GM23338 (cell line): ENCODE measurements at regions not wholly inside any gene's neighbourhood (a gene's known extent, or its start where the extent isn't known, plus 50 kb on each side); places are given as distances from the start of the nearest gene placed in this dataset.

Source experiments
- ATAC-seq: fragments of 200-7000 bp; cut with Tn5 transposase; 3 replicates; pipeline ENCODE4 v1.9.1; 2020
- DNase-seq: peaks from one replicate; pipeline ENCODE4 v3.0.0-alpha.2; 2015; ENCODE audit warnings: low spot score
- H2AFZ ChIP-seq: fragments of 200-600 bp; sonication (generic); 2 replicates; pipeline ENCODE4 v1.8.0; 2016; ENCODE audit warnings: antibody characterized with exemption, mild to moderate bottlenecking, moderate library complexity
- H3F3A ChIP-seq: fragments of 200-600 bp; sonication (generic); replicated peaks from 2 replicates; pipeline ENCODE4 v1.8.0; 2017; ENCODE audit warnings: antibody characterized with exemption, mixed run types, low read depth
- H3K27ac ChIP-seq: fragments of 200-600 bp; sonication (generic); 2 replicates; pipeline ENCODE4 v1.6.1; 2016; ENCODE audit warnings: low read depth
- H3K27me3 ChIP-seq: fragments of 200-600 bp; sonication (generic); 2 replicates; pipeline ENCODE4 v1.8.0; 2016; ENCODE audit warnings: mild to moderate bottlenecking, mixed run types, moderate library complexity; ENCODE audit not compliant: insufficient read depth
- H3K36me3 ChIP-seq: fragments of 200-600 bp; sonication (generic); 2 replicates; pipeline ENCODE4 v1.8.0; 2016; ENCODE audit warnings: mild to moderate bottlenecking; ENCODE audit not compliant: insufficient read depth
- H3K4me1 ChIP-seq: fragments of 200-600 bp; sonication (generic); 2 replicates; pipeline ENCODE4 v1.8.0; 2016; ENCODE audit warnings: mild to moderate bottlenecking, moderate library complexity; ENCODE audit not compliant: insufficient read depth
- H3K4me2 ChIP-seq: fragments of 200-600 bp; sonication (generic); 2 replicates; pipeline ENCODE4 v1.7.1; 2017; ENCODE audit warnings: mixed run types
- H3K4me3 ChIP-seq: fragments of 200-600 bp; sonication (generic); 2 replicates; pipeline ENCODE4 v1.6.1; 2016; ENCODE audit warnings: mixed run types
- H3K79me2 ChIP-seq: fragments of 200-600 bp; sonication (generic); replicated peaks from 2 replicates; pipeline ENCODE4 v1.8.0; 2017; ENCODE audit warnings: mild to moderate bottlenecking; ENCODE audit not compliant: insufficient read depth
- H3K9me2 ChIP-seq: fragments of 200-600 bp; sonication (generic); 2 replicates; pipeline ENCODE4 v1.8.0; 2017; ENCODE audit not compliant: insufficient read depth
- H4K20me1 ChIP-seq: fragments of 200-600 bp; sonication (generic); replicated peaks from 2 replicates; pipeline ENCODE4 v1.8.0; 2017; ENCODE audit warnings: mild to moderate bottlenecking; ENCODE audit not compliant: insufficient read depth
- H3K27ac Mint-ChIP-seq: 2 replicates; pipeline ENCODE4 v1.8.0; 2020; ENCODE audit warnings: inconsistent platforms, mild to moderate bottlenecking, moderate library complexity, mixed read lengths
- H3K27me3 Mint-ChIP-seq: 3 replicates; pipeline ENCODE4 v1.8.0; 2022; ENCODE audit warnings: low read depth, mild to moderate bottlenecking, moderate library complexity, mixed read lengths, inconsistent platforms; ENCODE audit not compliant: insufficient read depth, poor library complexity
- H3K36me3 Mint-ChIP-seq: 3 replicates; pipeline ENCODE4 v1.8.0; 2021; ENCODE audit warnings: low read depth, mild to moderate bottlenecking, inconsistent platforms, moderate library complexity, mixed read lengths
- H3K4me1 Mint-ChIP-seq: 3 replicates; pipeline ENCODE4 v1.8.0; 2020; ENCODE audit warnings: mild to moderate bottlenecking, inconsistent platforms, mixed read lengths
- H3K4me3 Mint-ChIP-seq: 3 replicates; pipeline ENCODE4 v1.8.0; 2021; ENCODE audit warnings: moderate library complexity, mild to moderate bottlenecking, inconsistent platforms, mixed read lengths
- H3K9me3 Mint-ChIP-seq: 3 replicates; pipeline ENCODE4 v1.8.0; 2020; ENCODE audit warnings: moderate library complexity, mild to moderate bottlenecking, inconsistent platforms, mixed read lengths
- CREB1 ChIP-seq: fragments of 250-450 bp; sonication (Bioruptor Pico); IDR thresholded peaks from 2 replicates; pipeline ENCODE4 v1.5.0; 2020; ENCODE audit warnings: low read depth, mild to moderate bottlenecking, moderate library complexity
- ETS1 ChIP-seq: IDR thresholded peaks from 2 replicates; pipeline ENCODE4 v1.6.1; 2016; ENCODE audit warnings: antibody characterized with exemption
- EZH2phosphoT487 ChIP-seq: fragments of 200-600 bp; sonication (generic); IDR thresholded peaks from one replicate; pipeline ENCODE4 v1.8.1; 2018; ENCODE audit warnings: antibody characterized with exemption; ENCODE audit not compliant: unreplicated experiment
- JUNB ChIP-seq: IDR thresholded peaks from one replicate; pipeline ENCODE4 v1.6.1; 2016; ENCODE audit warnings: antibody characterized with exemption; ENCODE audit not compliant: unreplicated experiment
- NANOG ChIP-seq: IDR thresholded peaks from 2 replicates; pipeline ENCODE4 v1.6.1; 2016; ENCODE audit warnings: antibody characterized with exemption, borderline replicate concordance
- POLR2AphosphoS5 ChIP-seq: IDR thresholded peaks from 2 replicates; pipeline ENCODE4 v1.6.1; 2016; ENCODE audit warnings: antibody characterized with exemption, low read depth
- ZNF114 ChIP-seq: fragments of 250-450 bp; sonication (Bioruptor Pico); IDR thresholded peaks from 2 replicates; pipeline ENCODE4 v1.5.0; 2020; ENCODE audit warnings: mild to moderate bottlenecking, moderate library complexity
- ZNF331 ChIP-seq: fragments of 250-450 bp; sonication (Bioruptor Pico); IDR thresholded peaks from 2 replicates; pipeline ENCODE4 v1.5.0; 2020; ENCODE audit warnings: low read depth, mild to moderate bottlenecking, moderate library complexity
- TF ChIP-seq, protein P1 (sequence below), 2 experiments: fragments of 200-600 bp in 1 of 2; sonication (generic) in 1 of 2; conservative IDR thresholded peaks; 2 replicates each; pipeline versions ENCODE4 v1.5.1 to v1.6.1; 2016 to 2017; ENCODE audit warnings: antibody characterized with exemption in 2 of 2, low read depth in 2 of 2, mild to moderate bottlenecking in 2 of 2, moderate library complexity in 1 of 2
- TF ChIP-seq, protein P2 (sequence below): fragments of 250-450 bp; sonication (Bioruptor Pico); IDR thresholded peaks from 2 replicates; pipeline ENCODE4 v1.5.0; 2020; ENCODE audit warnings: mild to moderate bottlenecking, moderate library complexity

DNA sequence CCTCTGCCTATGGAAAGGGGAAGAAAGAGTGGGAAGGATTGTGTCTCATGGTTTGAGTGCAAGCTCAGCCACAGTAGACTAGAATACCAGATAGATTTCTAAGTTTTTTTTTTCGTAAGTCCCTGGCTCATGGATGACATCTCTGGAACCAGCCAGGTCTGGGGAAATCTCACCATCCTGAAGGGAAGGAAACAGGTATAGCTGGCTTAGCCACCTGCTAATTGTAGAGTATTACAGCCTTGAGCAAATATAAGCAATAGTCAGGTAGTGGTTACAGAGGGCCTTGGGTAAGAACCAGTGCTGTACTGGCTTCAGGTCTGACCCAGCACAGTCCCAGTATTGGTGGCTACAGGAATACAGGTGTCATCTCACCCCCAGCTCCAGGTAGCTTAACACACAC is 500.9 kb upstream of the PRMT6 start (continued):
- TF ChIP-seq, protein P1, sequence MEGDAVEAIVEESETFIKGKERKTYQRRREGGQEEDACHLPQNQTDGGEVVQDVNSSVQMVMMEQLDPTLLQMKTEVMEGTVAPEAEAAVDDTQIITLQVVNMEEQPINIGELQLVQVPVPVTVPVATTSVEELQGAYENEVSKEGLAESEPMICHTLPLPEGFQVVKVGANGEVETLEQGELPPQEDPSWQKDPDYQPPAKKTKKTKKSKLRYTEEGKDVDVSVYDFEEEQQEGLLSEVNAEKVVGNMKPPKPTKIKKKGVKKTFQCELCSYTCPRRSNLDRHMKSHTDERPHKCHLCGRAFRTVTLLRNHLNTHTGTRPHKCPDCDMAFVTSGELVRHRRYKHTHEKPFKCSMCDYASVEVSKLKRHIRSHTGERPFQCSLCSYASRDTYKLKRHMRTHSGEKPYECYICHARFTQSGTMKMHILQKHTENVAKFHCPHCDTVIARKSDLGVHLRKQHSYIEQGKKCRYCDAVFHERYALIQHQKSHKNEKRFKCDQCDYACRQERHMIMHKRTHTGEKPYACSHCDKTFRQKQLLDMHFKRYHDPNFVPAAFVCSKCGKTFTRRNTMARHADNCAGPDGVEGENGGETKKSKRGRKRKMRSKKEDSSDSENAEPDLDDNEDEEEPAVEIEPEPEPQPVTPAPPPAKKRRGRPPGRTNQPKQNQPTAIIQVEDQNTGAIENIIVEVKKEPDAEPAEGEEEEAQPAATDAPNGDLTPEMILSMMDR (conservative IDR thresholded peaks at IDR 0.05; ENCODE audit: low read depth in 2 of 2): no peak
- no peak for TF ChIP-seq NANOG

DNA sequence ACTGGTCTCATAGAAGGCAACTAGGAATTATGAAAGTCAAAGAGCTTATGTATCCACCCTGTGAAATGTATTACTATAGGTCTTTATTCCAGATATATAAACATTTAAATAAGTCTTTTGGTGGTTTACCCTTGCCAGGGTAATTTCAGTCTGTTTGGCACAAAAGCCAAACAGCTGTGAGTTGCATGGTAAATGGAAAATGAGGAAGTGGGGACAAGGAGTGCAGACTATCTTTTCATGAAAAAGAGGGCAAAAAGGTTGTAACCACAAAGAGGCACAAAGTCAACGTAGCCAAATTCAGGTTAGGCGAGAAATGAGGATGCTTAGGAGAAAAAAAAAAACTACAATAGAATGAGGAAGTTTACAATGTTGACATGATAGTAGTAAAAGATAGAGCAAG is 492.3 kb upstream of the PRMT6 start:
- no peaks in the 10 kb centered on the region; the same call in 2 of the 3 replicates for H3K9me3 Mint-ChIP-seq
- no peaks in the 10 kb centered on the region for H3K36me3 Mint-ChIP-seq
- H3K27me3 ChIP-seq: no peaks in the 10 kb centered on the region
- no peaks in the 10 kb centered on the region for H3K79me2 ChIP-seq
- no peak overlapping the region for H3K4me2 ChIP-seq
- DNase-seq (no peak), ATAC-seq (no peak)
- TF ChIP-seq JUNB (no peak), ZNF114 (CRISPR knock-in tag) (no peak), EZH2phosphoT487 (no peak), POLR2AphosphoS5 (no peak), ZNF331 (no peak), ETS1 (no peak), CREB1 (CRISPR knock-in tag) (no peak)
- TF ChIP-seq, protein P1 (conservative IDR thresholded peaks at IDR 0.05; ENCODE audit: low read depth in 2 of 2): no peak
- TF ChIP-seq, protein P2, sequence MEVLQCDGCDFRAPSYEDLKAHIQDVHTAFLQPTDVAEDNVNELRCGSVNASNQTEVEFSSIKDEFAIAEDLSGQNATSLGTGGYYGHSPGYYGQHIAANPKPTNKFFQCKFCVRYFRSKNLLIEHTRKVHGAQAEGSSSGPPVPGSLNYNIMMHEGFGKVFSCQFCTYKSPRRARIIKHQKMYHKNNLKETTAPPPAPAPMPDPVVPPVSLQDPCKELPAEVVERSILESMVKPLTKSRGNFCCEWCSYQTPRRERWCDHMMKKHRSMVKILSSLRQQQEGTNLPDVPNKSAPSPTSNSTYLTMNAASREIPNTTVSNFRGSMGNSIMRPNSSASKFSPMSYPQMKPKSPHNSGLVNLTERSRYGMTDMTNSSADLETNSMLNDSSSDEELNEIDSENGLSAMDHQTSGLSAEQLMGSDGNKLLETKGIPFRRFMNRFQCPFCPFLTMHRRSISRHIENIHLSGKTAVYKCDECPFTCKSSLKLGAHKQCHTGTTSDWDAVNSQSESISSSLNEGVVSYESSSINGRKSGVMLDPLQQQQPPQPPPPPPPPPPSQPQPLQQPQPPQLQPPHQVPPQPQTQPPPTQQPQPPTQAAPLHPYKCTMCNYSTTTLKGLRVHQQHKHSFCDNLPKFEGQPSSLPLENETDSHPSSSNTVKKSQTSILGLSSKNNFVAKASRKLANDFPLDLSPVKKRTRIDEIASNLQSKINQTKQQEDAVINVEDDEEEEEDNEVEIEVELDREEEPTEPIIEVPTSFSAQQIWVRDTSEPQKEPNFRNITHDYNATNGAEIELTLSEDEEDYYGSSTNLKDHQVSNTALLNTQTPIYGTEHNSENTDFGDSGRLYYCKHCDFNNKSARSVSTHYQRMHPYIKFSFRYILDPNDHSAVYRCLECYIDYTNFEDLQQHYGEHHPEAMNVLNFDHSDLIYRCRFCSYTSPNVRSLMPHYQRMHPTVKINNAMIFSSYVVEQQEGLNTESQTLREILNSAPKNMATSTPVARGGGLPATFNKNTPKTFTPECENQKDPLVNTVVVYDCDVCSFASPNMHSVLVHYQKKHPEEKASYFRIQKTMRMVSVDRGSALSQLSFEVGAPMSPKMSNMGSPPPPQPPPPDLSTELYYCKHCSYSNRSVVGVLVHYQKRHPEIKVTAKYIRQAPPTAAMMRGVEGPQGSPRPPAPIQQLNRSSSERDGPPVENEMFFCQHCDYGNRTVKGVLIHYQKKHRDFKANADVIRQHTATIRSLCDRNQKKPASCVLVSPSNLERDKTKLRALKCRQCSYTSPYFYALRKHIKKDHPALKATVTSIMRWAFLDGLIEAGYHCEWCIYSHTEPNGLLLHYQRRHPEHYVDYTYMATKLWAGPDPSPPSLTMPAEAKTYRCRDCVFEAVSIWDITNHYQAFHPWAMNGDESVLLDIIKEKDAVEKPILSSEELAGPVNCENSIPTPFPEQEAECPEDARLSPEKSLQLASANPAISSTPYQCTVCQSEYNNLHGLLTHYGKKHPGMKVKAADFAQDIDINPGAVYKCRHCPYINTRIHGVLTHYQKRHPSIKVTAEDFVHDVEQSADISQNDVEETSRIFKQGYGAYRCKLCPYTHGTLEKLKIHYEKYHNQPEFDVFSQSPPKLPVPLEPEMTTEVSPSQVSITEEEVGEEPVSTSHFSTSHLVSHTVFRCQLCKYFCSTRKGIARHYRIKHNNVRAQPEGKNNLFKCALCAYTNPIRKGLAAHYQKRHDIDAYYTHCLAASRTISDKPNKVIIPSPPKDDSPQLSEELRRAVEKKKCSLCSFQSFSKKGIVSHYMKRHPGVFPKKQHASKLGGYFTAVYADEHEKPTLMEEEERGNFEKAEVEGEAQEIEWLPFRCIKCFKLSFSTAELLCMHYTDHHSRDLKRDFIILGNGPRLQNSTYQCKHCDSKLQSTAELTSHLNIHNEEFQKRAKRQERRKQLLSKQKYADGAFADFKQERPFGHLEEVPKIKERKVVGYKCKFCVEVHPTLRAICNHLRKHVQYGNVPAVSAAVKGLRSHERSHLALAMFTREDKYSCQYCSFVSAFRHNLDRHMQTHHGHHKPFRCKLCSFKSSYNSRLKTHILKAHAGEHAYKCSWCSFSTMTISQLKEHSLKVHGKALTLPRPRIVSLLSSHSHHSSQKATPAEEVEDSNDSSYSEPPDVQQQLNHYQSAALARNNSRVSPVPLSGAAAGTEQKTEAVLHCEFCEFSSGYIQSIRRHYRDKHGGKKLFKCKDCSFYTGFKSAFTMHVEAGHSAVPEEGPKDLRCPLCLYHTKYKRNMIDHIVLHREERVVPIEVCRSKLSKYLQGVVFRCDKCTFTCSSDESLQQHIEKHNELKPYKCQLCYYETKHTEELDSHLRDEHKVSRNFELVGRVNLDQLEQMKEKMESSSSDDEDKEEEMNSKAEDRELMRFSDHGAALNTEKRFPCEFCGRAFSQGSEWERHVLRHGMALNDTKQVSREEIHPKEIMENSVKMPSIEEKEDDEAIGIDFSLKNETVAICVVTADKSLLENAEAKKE: no peak
- no peak overlapping the region for H3K4me3 ChIP-seq
- no peaks in the 10 kb centered on the region for H3K27me3 Mint-ChIP-seq
- H3K27ac Mint-ChIP-seq: no peak overlapping the region
- no peak overlapping the region for H3K4me3 Mint-ChIP-seq
- no peaks in the 10 kb centered on the region for H4K20me1 ChIP-seq
- H3K4me1 Mint-ChIP-seq: no peaks in the 10 kb centered on the region
- H2AFZ ChIP-seq: no peak overlapping the region
- H3K9me2 ChIP-seq: no peaks in the 10 kb centered on the region
- H3K36me3 ChIP-seq: no peaks in the 10 kb centered on the region
- H3K4me1 ChIP-seq: no peaks in the 10 kb centered on the region
- no peaks in the 10 kb centered on the region for H3F3A ChIP-seq
- H3K27ac ChIP-seq: no peak overlapping the region
